GM13976 (cell line): ENCODE measurements at regions not wholly inside any gene's neighbourhood (a gene's known extent, or its start where the extent isn't known, plus 50 kb on each side); places are given as distances from the start of the nearest gene placed in this dataset.
"Not testable (repeated sequence)": the region's sequence is repeated elsewhere in the genome, so short reads cannot be mapped to it uniquely, and the experiment has no call there.

Experiments
- DNase-seq: peaks from one replicate; pipeline ENCODE4 v3.0.0; 2012; ENCODE audit warnings: low spot score
- CTCF ChIP-seq: IDR thresholded peaks from 2 replicates; pipeline ENCODE4 v1.5.1; 2012; ENCODE audit warnings: borderline replicate concordance, mild to moderate bottlenecking; ENCODE audit not compliant: insufficient read depth; ENCODE audit errors: extremely low read depth, missing control alignments, control extremely low read depth
- in situ Hi-C: fragments of 300-500 bp; cut with MboI; formaldehyde crosslinking; loops from one replicate; pipeline ENCODE4 v1.12.0; 2022; ENCODE audit warnings: low sequenced_read_pairs, mixed read lengths, inconsistent platforms; ENCODE audit not compliant: unreplicated experiment

DNA sequence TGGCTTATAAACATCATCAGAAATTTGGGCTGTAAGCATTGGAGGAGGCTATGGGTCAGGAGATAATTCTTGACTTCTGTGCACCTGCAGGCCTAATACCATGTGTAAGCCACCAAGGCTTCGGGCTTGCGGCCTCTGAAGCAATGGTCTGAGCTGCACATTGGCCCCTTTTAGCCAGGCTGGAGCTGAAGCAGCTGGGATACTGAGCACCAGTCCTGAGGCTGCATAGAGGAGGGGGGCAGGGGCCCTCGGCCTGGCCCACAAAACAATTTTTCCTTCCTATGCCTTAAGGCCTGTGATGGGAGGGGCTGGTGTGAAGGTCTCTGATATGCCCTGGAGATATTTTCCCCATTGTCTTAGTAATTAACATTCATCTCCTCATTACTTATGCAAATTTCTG is 373.0 kb upstream of the HTR2C start:
- in situ Hi-C loops, result no loop called here
- no peak for DNase-seq
- no peak for TF ChIP-seq CTCF

- in situ Hi-C loops, result no loop called here
- no peak for TF ChIP-seq CTCF
- DNase-seq, result no peak
Observed at GRCh38 chrX:114201622-114202021, 382.3 kb upstream of the HTR2C start.

DNA sequence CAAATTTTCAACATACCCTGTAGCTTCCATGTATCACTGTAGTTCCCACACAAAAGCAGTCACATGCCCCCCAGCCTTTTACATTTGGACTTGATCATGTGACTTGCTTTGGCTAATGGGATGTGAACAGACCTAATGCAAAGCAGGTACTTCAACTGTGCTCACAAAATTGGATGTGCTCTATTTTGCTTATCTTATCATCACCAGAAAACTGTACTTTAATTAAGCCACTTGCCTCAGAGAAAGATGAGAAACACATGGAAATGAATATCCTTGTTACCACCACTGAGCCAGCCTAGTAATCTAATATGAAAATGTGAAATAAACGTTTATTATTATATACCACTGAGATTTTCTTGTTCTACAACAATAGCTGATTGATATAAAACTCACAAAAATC is 402.7 kb upstream of the HTR2C start:
- in situ Hi-C loops, result no loop called here
- TF ChIP-seq CTCF, result no peak
- no peak for DNase-seq

DNA sequence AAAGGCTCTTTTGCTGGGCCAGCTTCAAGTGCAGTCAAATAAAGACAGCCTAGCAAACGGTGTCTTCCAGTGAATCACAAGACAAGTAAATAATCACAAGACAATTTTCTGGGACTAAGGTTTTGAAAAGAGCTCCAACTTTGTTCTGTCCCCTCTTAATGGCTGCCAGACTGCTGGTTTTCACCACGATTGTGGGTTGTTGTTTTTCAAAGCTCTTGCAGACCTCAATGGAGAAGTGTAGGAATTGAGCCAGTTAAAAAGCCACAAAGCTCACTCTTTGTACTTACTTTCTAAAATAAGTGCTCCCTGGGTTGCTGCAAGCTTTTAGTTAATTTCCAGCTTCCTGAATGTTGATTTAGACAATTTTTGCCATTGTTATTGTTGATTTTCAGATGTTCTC is 405.8 kb upstream of the HTR2C start:
- DNase-seq, result no peak
- in situ Hi-C loops, result no loop called here
- no peak for TF ChIP-seq CTCF

- not testable (repeated sequence) for DNase-seq
Observed at GRCh38 chrX:114167276-114167675, 416.6 kb upstream of the HTR2C start.

DNA sequence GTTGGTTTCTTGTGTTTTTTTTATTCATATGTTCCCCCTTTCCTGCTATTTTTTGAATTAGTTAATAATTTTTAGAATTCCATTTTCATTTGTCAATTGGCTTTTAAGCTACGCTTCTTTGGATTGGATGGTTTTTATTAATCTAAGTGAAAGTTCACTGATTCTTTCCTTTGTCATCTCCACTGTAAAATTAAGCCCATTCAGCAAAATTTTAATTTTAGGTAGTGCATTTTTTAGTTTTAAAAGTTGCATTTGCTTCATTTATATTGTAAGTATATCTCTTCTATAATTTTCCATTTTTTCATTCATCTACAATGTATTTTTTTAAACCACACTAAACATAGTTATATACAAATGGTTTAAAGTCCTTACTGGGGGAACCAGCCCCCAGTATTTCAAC is 417.3 kb upstream of the HTR2C start:
- no peak for DNase-seq
- no peak for TF ChIP-seq CTCF
- in situ Hi-C loops, result no loop called here

More at GRCh38 chrX:114167276-114167675, 416.6 kb upstream of the HTR2C start:
- in situ Hi-C loops, result not testable (repeated sequence)

DNA sequence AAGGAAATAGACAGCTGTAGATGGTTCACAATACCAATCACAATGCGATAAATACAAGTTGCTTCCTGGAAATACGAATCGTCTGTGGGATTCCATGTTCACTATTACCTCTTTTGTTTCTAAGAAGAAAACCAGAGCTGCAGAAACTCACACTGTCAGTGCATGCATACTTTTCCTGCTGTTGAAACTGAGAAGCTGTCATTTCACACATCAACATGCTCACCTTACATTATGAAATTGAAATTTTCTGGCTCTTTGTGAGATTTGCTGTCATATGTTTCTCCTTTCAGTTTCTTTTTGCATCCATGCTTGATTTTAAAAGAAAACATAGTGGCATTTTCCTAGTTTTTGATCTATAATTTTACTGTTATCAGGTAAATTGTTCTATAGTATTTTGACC is 418.3 kb upstream of the HTR2C start:
- no peak for DNase-seq
- no peak for TF ChIP-seq CTCF
- in situ Hi-C loops, result no loop called here
